Calu3 (cell line): ENCODE measurements at regions not wholly inside any gene's neighbourhood (a gene's known extent, or its start where the extent isn't known, plus 50 kb on each side); places are given as distances from the start of the nearest gene placed in this dataset.

Experiments used
- BruUV-seq: library from RNA; stranded (reverse); fragments of 400-500 nt; replicated peaks from 2 replicates; lab custom pipeline; 2021; lab: Mats Ljungman, UMichigan
- CTCF ChIA-PET: fragments of 300-600 bp; sonication (Branson Sonifier 250); formaldehyde crosslinking; loops from one replicate; lab custom pipeline; 2022; ENCODE audit warnings: antibody characterized with exemption; lab: Charles Lee
- DNase-seq: peaks from one replicate; pipeline ENCODE4 v3.0.0; 2022
- H3K27ac Mint-ChIP-seq: one replicate; pipeline ENCODE4 v1.8.0; 2022; ENCODE audit warnings: mixed read lengths; ENCODE audit not compliant: unreplicated experiment
- H3K27me3 Mint-ChIP-seq: one replicate; pipeline ENCODE4 v1.8.0; 2022; ENCODE audit warnings: mixed read lengths; ENCODE audit not compliant: unreplicated experiment
- H3K36me3 Mint-ChIP-seq: one replicate; pipeline ENCODE4 v1.8.0; 2022; ENCODE audit warnings: mild to moderate bottlenecking, moderate library complexity, mixed read lengths; ENCODE audit not compliant: insufficient read depth, unreplicated experiment
- H3K4me1 Mint-ChIP-seq: one replicate; pipeline ENCODE4 v1.8.0; 2022; ENCODE audit warnings: mild to moderate bottlenecking, low read depth, mixed read lengths; ENCODE audit not compliant: unreplicated experiment
- H3K4me3 Mint-ChIP-seq: one replicate; pipeline ENCODE4 v1.8.0; 2022; ENCODE audit warnings: mild to moderate bottlenecking, low read depth, moderate library complexity, mixed read lengths; ENCODE audit not compliant: unreplicated experiment
- H3K9me3 Mint-ChIP-seq: one replicate; pipeline ENCODE4 v1.8.0; 2022; ENCODE audit warnings: low read depth, mixed read lengths; ENCODE audit not compliant: unreplicated experiment
- intact Hi-C: fragments of 100-400 bp; cut with micrococcal nuclease; formaldehyde crosslinking; loops from one replicate; pipeline ENCODE4 v1.10.0; 2022; ENCODE audit not compliant: unreplicated experiment
- TF ChIP-seq, protein P1 (sequence below): fragments of 200-600 bp; IDR thresholded peaks from one replicate; pipeline ENCODE4 v1.8.0; 2022; ENCODE audit warnings: antibody characterized with exemption; ENCODE audit not compliant: unreplicated experiment

DNA sequence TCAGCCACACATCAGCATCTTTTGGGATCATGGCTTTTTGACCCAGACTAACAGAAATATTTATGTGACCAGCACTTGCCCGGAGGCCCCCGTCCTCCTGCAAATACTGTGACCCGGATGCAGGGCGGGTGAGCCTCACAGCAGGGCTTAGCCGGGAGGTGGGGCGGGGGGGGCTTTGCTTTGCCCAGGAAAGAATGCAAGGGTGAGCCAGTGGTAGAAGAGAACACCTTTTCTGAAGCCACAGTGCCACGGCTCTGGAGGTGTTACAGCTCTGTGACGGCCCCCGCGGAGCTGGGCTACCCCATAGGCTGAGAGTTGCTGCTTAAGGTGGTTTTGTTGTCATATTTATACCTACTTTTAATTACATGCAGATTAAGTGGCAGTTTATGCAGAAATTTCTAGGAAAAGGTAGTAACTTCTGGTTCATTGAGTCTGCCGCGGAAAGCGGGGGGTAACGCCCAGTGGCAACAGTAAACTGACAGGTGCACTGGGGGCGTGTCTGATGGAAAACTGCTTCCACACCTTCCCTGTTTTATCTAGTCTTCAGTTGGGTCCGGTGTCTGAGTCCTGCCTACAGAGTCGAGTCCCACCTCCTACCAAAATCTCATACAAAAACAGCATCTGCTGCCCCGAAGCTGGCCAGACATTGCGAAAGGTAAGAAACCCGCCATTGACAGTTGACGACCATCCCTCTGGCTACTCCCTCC, 187.9 kb downstream of the TEX29 start:
- Mint-ChIP-seq H3K4me3 (no peak overlapping the region), H3K27ac (no peak overlapping the region), H3K36me3 (no peaks in the 10 kb centered on the region), H3K9me3 (peaks cover 3% of the 10 kb centered on the region), H3K4me1 (no peaks in the 10 kb centered on the region), H3K27me3 (peaks cover 13% of the 10 kb centered on the region)
- TF ChIP-seq, protein P1, sequence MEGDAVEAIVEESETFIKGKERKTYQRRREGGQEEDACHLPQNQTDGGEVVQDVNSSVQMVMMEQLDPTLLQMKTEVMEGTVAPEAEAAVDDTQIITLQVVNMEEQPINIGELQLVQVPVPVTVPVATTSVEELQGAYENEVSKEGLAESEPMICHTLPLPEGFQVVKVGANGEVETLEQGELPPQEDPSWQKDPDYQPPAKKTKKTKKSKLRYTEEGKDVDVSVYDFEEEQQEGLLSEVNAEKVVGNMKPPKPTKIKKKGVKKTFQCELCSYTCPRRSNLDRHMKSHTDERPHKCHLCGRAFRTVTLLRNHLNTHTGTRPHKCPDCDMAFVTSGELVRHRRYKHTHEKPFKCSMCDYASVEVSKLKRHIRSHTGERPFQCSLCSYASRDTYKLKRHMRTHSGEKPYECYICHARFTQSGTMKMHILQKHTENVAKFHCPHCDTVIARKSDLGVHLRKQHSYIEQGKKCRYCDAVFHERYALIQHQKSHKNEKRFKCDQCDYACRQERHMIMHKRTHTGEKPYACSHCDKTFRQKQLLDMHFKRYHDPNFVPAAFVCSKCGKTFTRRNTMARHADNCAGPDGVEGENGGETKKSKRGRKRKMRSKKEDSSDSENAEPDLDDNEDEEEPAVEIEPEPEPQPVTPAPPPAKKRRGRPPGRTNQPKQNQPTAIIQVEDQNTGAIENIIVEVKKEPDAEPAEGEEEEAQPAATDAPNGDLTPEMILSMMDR = no peak
- CTCF ChIA-PET = interaction anchor here (0.6 kb wide), 1 partner anchor 1556 kb away, joined by 3 read pairs; no protein-coding TSS in a partner anchor
- BruUV-seq = no TSS peak
- intact Hi-C loops = no loop called here
- DNase-seq = no peak

DNA sequence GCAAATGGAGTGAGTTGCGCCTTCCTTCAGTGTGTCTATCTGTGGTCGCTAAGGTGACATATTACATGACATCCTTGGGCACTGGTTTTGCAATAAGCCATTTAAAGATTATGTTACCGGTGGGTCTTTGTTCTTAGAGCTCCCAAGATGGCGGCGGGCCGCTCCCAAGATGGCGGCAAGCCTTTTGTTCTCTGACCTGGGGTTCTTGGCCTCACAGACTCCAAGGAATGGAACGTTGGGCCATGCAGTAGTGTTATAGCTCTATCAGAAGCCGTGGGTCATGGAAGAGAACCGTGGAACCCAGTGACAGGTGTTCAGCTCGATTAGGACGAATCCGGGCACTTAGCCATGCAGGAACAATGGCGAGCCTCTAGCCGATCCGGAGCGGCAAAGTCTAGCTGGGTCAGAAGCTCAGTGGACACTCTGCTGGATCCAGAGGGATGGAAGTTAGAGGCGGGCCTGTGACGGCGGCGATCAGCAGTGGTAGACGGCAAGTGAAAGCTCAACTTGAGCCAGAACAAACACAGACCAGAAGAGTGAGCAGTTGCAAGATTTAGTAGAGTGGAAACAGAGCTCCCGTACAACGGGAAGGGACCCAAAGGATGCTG, 188.6 kb downstream of the TEX29 start:
- Mint-ChIP-seq H3K4me3 (no peak overlapping the region), H3K9me3 (peaks cover 3% of the 10 kb centered on the region), H3K27me3 (peaks cover 13% of the 10 kb centered on the region), H3K27ac (no peak overlapping the region), H3K36me3 (no peaks in the 10 kb centered on the region), H3K4me1 (no peaks in the 10 kb centered on the region)
- TF ChIP-seq, protein P1 = no peak
- intact Hi-C loops = no loop called here
- DNase-seq = no peak
- BruUV-seq = no TSS peak
- CTCF ChIA-PET = interaction anchor here (0.6 kb wide), 1 partner anchor 1556 kb away, joined by 3 read pairs; no protein-coding TSS in a partner anchor

DNA sequence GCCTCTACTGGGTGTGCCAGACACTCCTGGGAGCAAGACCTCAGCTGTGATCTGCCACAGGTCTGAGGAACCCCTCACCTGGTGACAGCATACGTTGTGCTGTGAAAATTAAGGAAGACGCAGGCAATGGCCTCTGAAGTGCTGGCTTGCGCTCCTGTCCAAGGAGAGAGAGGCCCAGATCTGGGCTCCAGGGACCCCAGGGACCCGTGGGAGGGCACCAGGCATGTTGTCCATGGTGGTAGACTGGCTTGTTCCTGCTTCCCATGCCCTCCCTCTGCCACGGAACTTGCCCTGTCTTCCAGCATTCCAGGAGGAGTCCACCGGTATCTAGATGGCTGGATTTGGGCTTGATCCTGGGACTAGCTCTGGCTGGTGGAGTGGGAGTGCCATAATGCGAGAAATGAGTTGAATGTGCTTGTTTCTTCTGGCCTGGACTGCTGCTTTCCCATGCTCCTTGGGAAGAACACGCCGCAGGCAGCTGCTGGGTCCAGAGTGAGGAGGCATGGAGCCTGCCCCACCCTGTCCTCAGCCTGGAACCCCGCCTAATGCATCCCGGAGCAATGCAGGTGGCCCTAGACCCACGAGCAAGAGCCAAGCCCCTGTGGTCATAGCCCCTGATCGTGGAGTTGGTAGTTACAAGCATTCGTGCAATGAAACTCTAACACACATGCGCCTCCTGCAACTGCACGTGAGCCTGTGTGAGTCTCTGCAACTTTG, 190.2 kb downstream of the TEX29 start:
- CTCF ChIA-PET = no interaction called here
- Mint-ChIP-seq H3K4me3 (no peak overlapping the region), H3K27me3 (peaks cover 21% of the 10 kb centered on the region), H3K36me3 (no peaks in the 10 kb centered on the region), H3K9me3 (peaks cover 3% of the 10 kb centered on the region), H3K27ac (no peak overlapping the region), H3K4me1 (no peaks in the 10 kb centered on the region)
- TF ChIP-seq, protein P1 = no peak
- intact Hi-C loops = no loop called here
- no TSS peak for BruUV-seq
- DNase-seq = no peak

DNA sequence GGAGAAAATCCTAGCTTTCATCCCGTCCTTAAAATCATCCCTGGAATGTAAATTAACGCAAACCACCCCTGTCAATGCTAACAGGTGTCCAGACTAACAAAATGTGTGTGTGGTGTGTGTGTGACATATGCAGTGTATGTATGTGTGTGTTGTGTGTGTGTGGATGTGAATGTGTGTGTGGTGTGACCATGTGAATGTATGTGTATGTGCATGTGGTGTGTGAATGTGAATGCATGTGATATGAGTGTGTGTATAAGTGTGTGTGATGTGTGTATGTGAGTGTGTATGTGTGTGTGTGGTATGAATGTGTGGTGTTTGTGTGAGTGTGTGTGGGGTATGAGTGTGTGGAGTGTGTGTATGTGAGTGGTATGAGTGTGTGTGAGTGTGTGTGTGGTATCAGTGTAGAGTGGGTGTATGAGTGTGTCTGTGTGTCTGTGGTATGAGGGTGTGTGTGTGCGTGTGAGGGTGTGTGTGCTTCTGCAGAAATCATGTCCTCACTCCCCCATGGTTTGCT, 190.8 kb downstream of the TEX29 start:
- Mint-ChIP-seq H3K4me1 (no peaks in the 10 kb centered on the region), H3K36me3 (no peaks in the 10 kb centered on the region), H3K27me3 (peaks cover 21% of the 10 kb centered on the region), H3K9me3 (peaks cover 3% of the 10 kb centered on the region), H3K27ac (no peak overlapping the region), H3K4me3 (no peak overlapping the region)
- no TSS peak for BruUV-seq
- TF ChIP-seq, protein P1 = no peak
- intact Hi-C loops = no loop called here
- CTCF ChIA-PET = no interaction called here
- DNase-seq = no peak
